Transverse colon (tissue), 4 donors: ENCODE measurements at regions not wholly inside any gene's neighbourhood (a gene's known extent, or its start where the extent isn't known, plus 50 kb on each side); places are given as distances from the start of the nearest gene placed in this dataset.

Experiments
- DNase-seq: peaks from one replicate; pipeline ENCODE4 v3.0.0-alpha.2; 2019
- H3K27ac ChIP-seq, 4 donors: fragments of 200-600 bp; sonication (generic); 2 replicates each; pipeline ENCODE4 v1.5.1; 2016 to 2018; ENCODE audit warnings: inconsistent platforms in 4 of 4
- H3K27me3 ChIP-seq: fragments of 200-600 bp; sonication (generic); 2 replicates; pipeline ENCODE4 v1.5.1; 2017; ENCODE audit warnings: inconsistent platforms
- H3K36me3 ChIP-seq, 4 donors: fragments of 200-600 bp; sonication (generic); 2 replicates each; pipeline ENCODE4 v1.5.1; 2017 to 2019; ENCODE audit warnings: inconsistent platforms in 4 of 4
- H3K4me1 ChIP-seq, 4 donors: fragments of 200-600 bp; sonication (generic); 2 replicates each; pipeline ENCODE4 v1.5.1; 2017 to 2020; ENCODE audit warnings: inconsistent platforms in 4 of 4
- H3K4me3 ChIP-seq, 4 donors: fragments of 200-600 bp; sonication (generic); 1 replicate in 1 of 4; 2 replicates in 3 of 4; pipeline versions ENCODE4 v1.5.1 to v1.6.1; 2017 to 2019; ENCODE audit warnings: inconsistent platforms in 4 of 4
- H3K9me3 ChIP-seq, 2 donors: fragments of 200-600 bp; sonication (generic); 2 replicates each; pipeline ENCODE4 v1.5.1; 2017 to 2019; ENCODE audit warnings: inconsistent platforms in 2 of 2
- EP300 ChIP-seq: sonication (generic); formaldehyde crosslinking; IDR thresholded peaks from one replicate; pipeline ENCODE4 v1.6.1; 2017; ENCODE audit warnings: antibody characterized with exemption, low read depth
- POLR2A ChIP-seq: fragments of 450-650 bp; IDR thresholded peaks from one replicate; pipeline ENCODE4 v1.6.1; 2016; ENCODE audit warnings: antibody characterized with exemption, mild to moderate bottlenecking, moderate library complexity
- POLR2AphosphoS5 ChIP-seq, 3 donors: sonication (generic); formaldehyde crosslinking; IDR thresholded peaks; one replicate each; pipeline ENCODE4 v1.6.1; 2016; ENCODE audit warnings: antibody characterized with exemption in 3 of 3
- WGBS, 2 donors: methylation state at CpG; one replicate each; pipeline ENCODE4 v1.1.5; 2018; ENCODE audit warnings: low coverage in 1 of 2; 5-methylcytosine and 5-hydroxymethylcytosine counted together
- in situ Hi-C, 4 donors: fragments of 200-750 bp; cut with MboI; loops; one replicate each; pipeline versions ENCODE4 v1.15.0 to v1.15.1; 2017; ENCODE audit warnings: low sequenced_read_pairs in 3 of 4, low pct_ligation_motif_present in 1 of 4, low pct_unique_long_range_greater_than_20kb in 1 of 4
- intact Hi-C: fragments of 100-400 bp; cut with DNase I; formaldehyde crosslinking; loops from one replicate; pipeline ENCODE4 v1.15.1; 2023; ENCODE audit warnings: low total_unique reads
- TF ChIP-seq, protein P1 (sequence below), 5 experiments: fragments of 200-600 bp in 3 of 5; fragments of 450-650 bp in 2 of 5; sonication (generic) in 3 of 5; IDR thresholded peaks; 1 replicate in 2 of 5; 2 replicates in 3 of 5; pipeline ENCODE4 v1.5.1; 2016 to 2017; ENCODE audit warnings: antibody characterized with exemption in 5 of 5, inconsistent platforms in 3 of 5, mild to moderate bottlenecking in 2 of 5, moderate library complexity in 1 of 5

- Histone ChIP-seq H3K27me3 (no peaks in the 10 kb centered on the region), H3K4me1 (no peaks in the 10 kb centered on the region), H3K4me3 (no peak overlapping the region), H3K27ac (no peak overlapping the region), H3K9me3 (no peaks in the 10 kb centered on the region), H3K36me3 (no peaks in the 10 kb centered on the region)
- DNase-seq, result no peak
- intact Hi-C loops (no loop called here), in situ Hi-C loops (no loop called here)
- 63 to 80% methylated on average over 4 of the region's 4 CpGs for WGBS, 2 donors
- TF ChIP-seq, protein P1, sequence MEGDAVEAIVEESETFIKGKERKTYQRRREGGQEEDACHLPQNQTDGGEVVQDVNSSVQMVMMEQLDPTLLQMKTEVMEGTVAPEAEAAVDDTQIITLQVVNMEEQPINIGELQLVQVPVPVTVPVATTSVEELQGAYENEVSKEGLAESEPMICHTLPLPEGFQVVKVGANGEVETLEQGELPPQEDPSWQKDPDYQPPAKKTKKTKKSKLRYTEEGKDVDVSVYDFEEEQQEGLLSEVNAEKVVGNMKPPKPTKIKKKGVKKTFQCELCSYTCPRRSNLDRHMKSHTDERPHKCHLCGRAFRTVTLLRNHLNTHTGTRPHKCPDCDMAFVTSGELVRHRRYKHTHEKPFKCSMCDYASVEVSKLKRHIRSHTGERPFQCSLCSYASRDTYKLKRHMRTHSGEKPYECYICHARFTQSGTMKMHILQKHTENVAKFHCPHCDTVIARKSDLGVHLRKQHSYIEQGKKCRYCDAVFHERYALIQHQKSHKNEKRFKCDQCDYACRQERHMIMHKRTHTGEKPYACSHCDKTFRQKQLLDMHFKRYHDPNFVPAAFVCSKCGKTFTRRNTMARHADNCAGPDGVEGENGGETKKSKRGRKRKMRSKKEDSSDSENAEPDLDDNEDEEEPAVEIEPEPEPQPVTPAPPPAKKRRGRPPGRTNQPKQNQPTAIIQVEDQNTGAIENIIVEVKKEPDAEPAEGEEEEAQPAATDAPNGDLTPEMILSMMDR (IDR thresholded peaks at IDR 0.05), result no peak
- TF ChIP-seq POLR2A (no peak), POLR2AphosphoS5 (IDR thresholded peaks at IDR 0.05) (no peak), EP300 (no peak)
These were observed 265.9 kb upstream of the FERMT1 start for GRCh38 chr20:6388671-6389197.

DNA sequence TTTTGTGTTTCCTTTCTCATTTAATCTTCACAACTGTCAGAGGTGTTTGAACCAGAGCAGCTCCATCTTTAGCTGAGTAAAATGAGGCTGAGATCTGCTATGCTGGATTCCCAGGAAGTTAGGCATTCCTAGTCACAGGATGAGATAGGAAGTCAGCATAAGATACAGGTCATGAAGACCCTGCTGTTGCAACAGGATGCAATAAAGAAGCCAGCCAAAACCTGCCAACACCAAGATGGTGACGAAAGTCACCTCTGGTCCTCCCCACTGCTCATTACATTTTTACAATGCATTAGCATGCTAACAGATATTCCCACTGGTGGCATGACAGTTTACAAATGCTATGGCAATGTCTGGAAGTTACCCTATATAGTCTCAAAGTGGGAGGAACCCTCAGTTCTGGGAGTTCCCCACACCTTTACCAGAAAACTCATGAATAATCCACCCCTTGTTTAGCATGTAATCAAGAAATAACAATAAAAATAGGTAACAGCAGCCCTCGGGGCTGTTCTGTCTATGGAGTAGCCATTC lies 262.2 kb upstream of the FERMT1 start:
- Histone ChIP-seq H3K27ac (no peak overlapping the region), H3K36me3 (no peaks in the 10 kb centered on the region), H3K4me1 (no peaks in the 10 kb centered on the region), H3K27me3 (no peaks in the 10 kb centered on the region), H3K9me3 (no peaks in the 10 kb centered on the region), H3K4me3 (no peak overlapping the region)
- intact Hi-C loops, result no loop called here
- in situ Hi-C loops, result no loop called here
- no peak for DNase-seq
- WGBS, 2 donors, result 55 to 73% methylated on average over 2 of the region's 2 CpGs
- no peak for TF ChIP-seq POLR2AphosphoS5 (IDR thresholded peaks at IDR 0.05)
- TF ChIP-seq, protein P1 (IDR thresholded peaks at IDR 0.05), result no peak

GRCh38 chr20:6384380-6384779 lies 261.6 kb upstream of the FERMT1 start:
- no peak overlapping the region for H3K4me3 ChIP-seq
- TF ChIP-seq, protein P1 (IDR thresholded peaks at IDR 0.05), result no peak
- TF ChIP-seq POLR2A (no peak), EP300 (no peak)
- intact Hi-C loops, result no loop called here
- DNase-seq, result no peak
- H3K4me1 ChIP-seq, result no peaks in the 10 kb centered on the region
- in situ Hi-C loops, result no loop called here
- 49 to 86% methylated on average over 1 to 4 of the region's 4 CpGs for WGBS, 2 donors
- H3K9me3 ChIP-seq, result no peaks in the 10 kb centered on the region
- no peaks in the 10 kb centered on the region for H3K36me3 ChIP-seq
- H3K27ac ChIP-seq, result no peak overlapping the region
- no peaks in the 10 kb centered on the region for H3K27me3 ChIP-seq

DNA sequence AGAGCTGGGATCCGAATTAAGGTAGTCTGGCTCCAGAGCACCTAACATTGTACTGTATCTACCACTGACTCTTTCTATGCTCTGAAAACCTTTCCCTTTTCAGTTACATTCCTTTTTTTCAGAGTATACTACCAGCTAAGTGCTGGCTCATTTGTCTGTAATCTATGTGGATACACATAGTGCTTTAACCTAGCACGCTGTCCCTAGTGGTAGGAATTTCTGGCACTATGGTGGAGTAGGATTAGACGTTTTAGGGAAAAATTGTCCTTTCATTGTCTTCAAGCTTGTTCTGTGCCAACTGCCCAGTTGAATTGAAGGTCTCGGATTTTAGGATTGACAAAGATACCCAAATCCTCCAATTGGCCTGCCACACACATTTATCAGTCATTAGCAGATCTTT lies 259.1 kb upstream of the FERMT1 start:
- no peak for TF ChIP-seq POLR2A
- TF ChIP-seq EP300, result no peak
- no peak for TF ChIP-seq POLR2AphosphoS5 (IDR thresholded peaks at IDR 0.05)
- TF ChIP-seq, protein P1 (IDR thresholded peaks at IDR 0.05), result peak in 2 of 5 experiments; percentile 16 to 23
- no peaks in the 10 kb centered on the region for H3K4me1 ChIP-seq
- 35 to 45% methylated on average over 4 of the region's 4 CpGs for WGBS, 2 donors
- H3K9me3 ChIP-seq, result no peaks in the 10 kb centered on the region
- intact Hi-C loops (no loop called here), in situ Hi-C loops (no loop called here)
- no peaks in the 10 kb centered on the region for H3K27me3 ChIP-seq
- no peak for DNase-seq
- H3K36me3 ChIP-seq, result no peaks in the 10 kb centered on the region
- no peak overlapping the region for H3K27ac ChIP-seq
- H3K4me3 ChIP-seq, result no peak overlapping the region
